COLO668 (cell line): ENCODE measurements at regions not wholly inside any gene's neighbourhood (a gene's known extent, or its start where the extent isn't known, plus 50 kb on each side); places are given as distances from the start of the nearest gene placed in this dataset.

ENCODE experiments used
- DNase-seq: peaks from one replicate; lab custom pipeline; 2025; ENCODE audit not compliant: unreplicated experiment; lab: John Stamatoyannopoulos, UW

DNA sequence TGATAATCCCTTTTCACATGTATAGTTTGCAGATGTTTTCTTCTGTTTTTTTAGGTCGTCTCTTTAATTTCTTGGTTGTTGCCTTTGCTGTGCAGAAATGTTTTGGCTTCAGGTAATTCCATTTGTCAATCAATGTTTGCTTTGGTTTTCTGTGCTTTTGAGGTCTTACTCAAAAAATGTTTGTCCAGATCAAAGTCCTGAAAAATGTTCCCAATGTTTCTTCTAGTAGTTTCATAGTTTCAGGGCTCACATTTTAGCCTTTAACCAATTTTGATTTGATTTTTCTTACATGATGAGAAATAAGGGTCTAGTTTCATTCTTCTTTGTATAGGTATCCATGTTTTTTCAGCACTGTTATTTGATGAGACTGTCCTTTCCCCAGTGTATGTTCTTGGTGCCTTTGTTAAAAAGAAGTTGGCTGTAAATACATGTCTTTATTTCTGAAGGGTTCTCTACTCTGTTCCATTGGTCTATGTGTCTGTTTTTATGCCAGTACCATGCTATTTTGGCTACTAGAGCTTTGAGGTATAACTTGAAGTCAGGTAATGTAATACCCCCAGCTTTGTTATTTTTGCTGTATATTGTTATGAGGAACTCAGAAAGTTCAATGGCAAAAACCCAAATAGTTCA, 578.7 kb upstream of the SEL1L start:
- DNase-seq, result no peak

DNA sequence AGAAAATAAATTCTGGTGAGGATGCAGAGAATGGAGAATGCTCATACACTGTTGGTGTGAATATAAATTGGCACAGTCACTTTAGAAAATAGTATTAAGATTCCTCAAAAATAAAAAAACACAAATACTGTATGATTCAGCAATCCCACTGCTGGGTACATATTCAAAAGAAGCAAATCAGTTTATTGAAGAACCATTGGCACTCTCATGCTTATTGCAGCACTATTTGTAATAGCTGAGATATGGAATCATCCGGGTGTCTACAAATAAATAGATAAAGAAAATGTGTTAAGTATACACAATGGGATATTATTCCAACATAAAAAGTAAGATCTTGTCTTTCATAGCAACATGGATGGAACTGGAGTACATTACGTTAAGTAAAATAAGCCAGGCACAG, 579.4 kb upstream of the SEL1L start:
- no peak for DNase-seq

DNA sequence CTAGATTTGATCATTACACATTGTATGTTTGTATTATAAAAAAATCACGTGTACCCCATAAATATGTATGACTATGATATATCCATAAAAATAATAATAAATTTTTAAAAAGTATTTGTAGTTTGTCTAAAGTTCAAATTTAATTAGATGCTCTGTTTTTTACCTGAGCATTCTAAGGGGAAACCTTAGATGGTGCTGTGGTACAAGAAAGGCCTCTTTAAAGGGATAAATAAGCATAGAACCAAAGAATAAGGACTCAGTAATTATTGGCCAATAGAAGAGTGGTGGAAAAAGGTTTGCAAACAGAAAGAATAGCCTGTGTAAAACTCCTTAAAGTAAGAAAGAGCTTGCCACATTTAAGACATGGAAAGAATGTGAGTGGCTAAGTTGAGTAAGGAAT, 580.1 kb upstream of the SEL1L start:
- no peak for DNase-seq

DNA sequence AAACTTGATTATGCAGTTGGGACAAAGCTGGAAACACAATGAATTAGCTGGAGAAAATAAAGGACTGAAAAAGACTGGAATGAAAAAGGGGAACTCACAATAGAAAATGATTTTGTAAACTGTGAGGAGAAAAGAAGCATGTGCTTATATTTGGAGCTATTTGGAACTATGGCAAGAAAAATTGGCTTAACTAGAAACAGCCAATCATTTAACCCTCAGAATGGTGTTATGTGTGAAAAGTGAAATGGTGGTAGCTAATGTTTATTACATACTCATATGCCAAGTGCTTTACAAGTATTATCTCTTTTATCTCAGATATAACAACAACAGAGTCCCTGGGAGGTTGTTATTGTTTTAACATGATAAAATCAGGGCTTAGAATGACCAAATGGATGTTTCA, 583.1 kb upstream of the SEL1L start:
- no peak for DNase-seq

DNA sequence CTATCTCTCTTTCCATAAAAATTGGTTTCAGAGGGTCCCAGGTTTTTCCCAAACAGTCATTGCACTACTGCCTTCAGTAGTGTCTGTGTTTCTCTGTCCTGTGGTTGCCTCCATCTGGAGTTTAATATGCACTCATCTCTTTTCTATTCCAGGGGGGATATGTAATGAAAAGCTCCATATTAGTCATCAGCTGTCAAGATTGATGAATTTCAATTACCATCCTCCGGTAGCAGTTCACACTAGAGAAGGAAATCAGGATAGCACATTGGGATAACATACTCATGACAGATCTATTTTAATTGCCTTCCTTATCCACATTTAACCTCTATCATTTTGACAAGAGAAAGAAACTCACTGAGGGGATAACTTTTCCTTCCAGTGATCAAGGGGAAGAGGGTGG, 589.0 kb upstream of the SEL1L start:
- DNase-seq, result no peak

DNA sequence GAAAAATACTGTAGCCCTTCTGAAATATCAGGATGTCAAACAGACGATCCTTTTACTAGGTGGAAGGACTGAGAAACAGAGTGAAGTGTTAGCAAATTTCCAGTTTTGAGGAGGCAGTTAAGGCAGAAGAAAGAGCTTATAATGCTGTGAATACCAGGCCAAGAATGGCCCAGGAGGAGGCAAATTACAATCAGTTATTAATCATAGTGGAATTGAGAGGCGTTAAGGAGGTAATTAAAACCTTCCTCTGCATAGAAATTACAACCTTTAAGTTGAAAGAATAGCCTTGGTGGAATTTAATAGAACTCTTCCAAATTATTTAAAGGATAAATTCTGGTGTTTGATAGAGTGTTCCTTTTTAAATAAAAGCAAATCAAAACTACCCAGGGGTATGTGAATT, 590.9 kb upstream of the SEL1L start:
- DNase-seq, result no peak

DNA sequence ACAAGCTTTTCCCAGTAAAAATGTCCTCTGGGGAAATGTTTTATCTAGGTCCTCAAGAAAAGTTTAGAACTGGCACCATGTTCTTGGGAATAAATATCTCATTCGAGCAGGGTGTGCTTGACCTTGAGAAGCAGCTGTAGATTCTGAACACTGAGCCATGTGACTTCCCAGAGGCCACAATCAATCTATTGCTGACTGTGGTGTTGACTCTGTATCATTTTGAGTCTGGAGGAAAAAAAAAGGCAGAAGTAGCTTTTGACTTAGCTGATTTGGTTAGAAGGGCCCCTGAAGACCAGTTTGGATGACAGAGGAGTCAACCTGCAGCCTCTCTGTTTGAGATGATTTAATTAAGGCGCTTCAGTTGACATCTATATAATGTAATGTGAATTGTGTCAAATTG, 592.4 kb upstream of the SEL1L start:
- DNase-seq, result no peak

DNA sequence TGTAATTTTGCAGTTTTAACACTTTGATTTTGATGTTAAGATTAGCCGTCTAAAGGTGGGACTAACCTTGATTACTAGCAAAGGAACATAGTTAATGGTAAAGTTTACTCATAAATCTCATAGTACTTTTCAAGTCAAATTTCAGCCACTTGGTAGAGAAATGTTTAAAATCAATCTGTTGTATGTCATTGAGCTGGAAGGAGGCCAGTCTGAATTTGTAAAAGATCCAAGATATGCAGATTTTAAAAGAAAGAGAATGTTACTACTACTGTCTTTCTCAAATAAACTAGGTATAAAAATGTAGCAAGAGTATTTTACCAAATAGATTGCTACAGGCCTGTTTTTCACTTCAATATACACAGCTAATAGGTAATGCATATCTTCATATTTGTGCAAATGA, 600.8 kb upstream of the SEL1L start:
- no peak for DNase-seq

DNA sequence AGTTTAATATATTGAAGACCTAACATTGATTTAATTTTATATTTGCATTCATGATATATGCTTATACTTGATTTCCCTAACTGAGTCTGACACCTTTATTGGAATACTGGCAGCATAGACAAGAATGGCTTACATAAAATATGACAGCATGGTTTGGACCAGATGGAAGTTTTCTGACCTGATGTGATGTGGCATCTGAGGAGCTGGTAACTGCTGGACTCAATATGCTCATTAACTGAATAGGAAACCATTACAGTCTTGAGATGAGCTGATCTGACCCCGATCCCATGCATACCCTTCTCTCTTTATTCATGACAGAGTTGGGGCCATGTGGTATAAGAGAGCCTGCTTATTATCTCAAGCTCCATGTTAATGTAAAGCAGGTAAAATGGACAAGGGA, 604.8 kb upstream of the SEL1L start:
- DNase-seq, result no peak

DNA sequence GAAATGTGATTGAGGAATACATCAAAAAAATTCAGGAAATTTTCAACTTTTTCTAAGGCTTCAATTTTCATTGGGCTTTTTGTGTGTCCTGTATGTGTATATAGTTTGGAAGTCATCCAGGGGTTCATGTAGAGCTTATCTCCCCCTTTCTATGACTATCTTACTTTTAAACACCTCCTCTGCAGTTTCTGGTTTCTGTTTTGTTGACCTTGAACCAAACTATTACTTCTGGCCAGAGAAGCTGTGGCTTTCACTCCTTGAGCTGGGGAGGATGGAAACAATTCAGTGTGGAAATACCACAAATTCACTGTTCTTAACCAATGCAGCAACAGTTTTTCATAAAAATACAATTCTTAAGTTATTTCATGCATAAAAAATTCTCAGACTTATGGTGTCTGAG, 613.2 kb upstream of the SEL1L start:
- no peak for DNase-seq

DNA sequence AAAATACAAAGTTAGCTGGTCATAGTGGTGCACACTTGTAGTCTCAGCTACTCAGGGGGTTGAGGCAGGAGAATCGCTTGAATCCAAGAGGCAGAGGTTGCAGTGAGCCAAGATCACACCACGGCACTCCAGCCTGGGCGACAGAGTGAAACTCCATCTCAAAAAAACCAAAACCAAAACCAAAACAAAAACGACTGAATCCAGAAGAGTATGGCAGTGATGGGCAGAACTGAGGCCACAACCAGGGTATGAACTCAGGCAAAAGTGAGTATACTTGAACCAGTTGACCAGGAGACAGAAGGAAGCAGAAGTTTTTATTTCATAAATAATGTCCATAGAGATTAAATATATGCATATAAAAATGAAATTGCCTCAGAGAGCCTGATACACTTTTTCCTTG, 620.0 kb upstream of the SEL1L start:
- DNase-seq, result no peak

DNA sequence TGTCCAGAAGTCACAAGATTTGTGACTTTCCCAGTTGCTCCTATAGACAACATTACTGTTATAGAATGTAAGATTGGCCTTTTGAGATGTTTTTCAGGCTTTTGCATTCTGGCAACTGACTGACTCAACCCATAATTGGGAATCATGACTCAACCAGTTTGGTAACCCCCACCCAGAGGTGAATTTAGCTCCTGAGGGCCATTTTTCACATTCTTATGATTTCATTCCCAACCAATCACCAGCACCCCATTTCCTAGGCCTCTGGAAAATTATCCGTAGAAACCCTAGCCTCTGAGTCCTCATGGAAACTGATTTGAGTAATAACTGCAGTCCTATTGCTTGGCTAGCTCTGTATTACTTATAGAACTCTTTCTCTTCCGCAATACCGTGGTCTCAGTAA, 626.0 kb upstream of the SEL1L start:
- no peak for DNase-seq

DNA sequence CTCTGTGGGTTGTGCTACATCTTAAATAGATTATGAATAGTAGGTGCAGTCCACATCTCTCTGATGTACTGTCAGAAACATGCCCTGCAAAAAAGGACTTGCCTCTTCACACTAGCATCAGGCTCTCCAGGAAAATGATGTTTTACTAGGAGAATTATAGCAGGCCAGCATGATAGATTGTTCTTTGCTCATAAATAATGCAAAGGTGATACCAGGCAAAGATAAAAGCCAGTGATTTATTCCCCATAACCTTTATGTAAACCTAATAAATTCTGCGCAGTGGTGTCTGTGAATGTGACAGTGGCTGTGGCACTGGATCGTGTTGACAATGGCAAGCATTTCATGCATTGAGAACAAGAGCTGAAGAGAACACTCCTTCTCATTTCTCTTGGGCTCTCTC, 646.5 kb upstream of the SEL1L start:
- peak; percentile 48 for DNase-seq

DNA sequence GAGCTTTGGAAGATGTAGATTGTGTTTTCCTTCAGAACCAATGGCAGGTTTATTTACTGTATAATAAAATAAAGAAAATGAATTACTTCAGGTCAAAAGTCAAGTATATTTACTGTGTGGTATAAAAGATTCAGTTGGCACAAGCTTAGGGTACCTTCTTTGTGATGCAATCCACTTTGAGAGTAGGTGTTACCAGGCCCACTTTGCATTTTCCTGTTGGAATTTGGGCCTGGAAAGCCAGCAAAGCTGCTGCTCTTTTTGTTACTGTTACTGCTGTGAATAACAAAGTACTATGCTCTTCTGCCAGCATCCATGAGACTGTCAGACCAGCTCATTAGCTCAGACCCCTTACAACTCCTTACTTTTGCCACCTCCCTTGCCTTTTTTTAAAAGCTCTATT, 649.0 kb upstream of the SEL1L start:
- no peak for DNase-seq

DNA sequence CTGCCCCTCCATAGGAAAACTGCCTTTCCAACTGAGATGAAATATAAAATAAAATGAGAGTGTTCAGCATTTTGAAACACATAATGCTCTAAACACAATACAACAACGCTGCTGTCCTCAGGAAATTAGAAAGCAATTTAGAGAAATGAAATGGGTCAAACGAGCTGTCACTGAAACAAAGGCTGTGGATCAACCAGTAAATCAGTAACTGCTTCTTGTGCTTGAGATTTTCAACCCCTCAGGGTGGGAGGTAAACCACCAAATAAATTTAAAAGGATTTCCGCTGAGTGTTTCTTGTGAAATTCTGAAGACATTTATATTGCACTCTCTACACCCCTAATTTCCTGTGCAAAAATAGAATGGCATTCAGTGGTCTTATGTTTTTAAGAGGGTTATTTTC, 657.1 kb upstream of the SEL1L start:
- no peak for DNase-seq

DNA sequence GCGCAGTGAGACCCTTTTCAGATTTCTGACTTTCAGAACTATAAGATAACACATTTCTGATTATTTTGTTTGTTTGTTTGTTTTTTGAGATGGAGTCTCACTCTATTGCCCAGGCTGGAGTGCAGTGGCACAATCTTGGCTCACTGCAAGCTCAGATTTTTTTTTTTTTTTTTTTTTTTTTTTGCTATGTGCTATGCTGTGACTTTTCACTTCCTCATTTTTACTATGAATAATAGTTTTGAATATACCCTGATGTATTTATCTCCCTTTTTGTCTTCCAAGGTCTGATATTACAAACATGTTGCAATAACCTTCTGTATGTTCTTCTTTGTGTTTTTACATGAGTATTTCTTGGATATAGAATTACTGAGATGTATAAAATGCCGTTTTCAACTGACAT, 658.7 kb upstream of the SEL1L start:
- no peak for DNase-seq

DNA sequence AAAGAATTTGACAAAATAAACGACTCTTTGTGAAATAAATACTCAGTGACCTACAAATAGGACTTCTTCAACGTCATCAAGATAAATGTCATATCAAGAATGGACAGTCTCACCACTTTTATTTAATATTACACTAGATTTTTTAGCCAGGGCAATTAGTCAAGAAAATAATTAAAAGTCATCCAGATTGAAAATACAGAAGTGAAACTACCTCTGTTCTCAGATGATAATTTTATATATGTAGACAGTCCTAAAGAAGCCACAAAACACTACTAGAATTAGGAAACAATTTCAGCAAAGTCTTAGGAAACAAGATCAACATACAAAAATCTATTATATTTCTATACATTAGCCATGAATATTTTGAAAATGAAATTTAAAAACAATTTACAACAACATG, 689.6 kb upstream of the SEL1L start:
- no peak for DNase-seq

DNA sequence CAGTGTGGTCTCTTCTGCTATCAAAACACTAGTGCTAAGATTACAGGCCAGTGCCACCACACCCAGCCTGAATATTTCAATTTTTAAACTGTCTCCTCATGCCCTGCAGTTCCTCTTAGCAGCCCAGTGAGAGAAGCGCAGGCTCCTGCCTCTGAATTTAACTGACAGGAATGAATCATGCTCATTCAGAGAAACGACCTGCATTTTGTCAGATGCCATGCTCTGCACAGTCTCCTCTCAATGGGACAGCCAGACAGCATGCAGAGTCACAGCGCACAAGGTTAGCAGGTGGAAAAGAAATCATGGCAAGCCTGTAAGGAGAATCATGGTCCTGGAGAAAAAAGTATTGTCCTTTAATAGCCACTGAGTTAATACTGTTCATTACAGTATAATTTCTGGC, 691.0 kb upstream of the SEL1L start:
- no peak for DNase-seq

DNA sequence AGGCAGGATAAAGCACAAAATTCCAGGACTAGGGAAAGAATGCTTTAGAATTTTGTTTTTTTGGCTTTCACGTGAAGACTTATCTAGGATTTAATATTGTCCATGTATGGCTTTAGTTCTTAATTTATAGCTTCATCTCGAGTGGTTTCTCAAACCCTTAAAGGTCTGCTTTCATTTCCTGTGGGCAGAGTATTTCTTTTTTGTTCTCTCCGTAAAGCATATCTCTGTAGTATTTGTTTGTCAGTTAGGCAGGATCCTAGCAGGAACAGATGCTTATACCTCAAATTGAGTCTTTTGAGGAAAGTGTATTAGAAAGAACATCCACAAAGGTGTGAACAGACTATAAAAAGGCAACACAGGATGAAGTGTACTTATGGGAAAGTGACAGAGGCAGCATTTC, 697.1 kb upstream of the SEL1L start:
- no peak for DNase-seq

DNA sequence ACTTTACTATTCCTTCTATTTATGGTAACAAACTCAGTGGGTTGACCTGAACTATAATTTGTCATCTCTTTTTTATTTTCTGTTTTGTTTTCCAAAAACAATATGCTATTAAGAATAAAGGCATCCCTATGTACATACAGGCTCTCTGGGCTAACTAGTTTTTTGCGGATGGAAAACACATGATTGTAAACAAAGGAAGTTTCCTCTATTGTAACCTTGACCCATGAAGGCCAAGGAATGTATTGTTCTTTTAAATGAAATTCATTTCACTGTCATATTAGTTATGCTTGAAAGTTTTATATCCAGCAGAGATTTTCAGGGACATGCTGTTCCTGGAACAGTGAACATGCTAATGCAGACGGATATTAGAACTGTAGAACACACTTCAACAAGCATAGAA, 705.0 kb upstream of the SEL1L start:
- no peak for DNase-seq

DNA sequence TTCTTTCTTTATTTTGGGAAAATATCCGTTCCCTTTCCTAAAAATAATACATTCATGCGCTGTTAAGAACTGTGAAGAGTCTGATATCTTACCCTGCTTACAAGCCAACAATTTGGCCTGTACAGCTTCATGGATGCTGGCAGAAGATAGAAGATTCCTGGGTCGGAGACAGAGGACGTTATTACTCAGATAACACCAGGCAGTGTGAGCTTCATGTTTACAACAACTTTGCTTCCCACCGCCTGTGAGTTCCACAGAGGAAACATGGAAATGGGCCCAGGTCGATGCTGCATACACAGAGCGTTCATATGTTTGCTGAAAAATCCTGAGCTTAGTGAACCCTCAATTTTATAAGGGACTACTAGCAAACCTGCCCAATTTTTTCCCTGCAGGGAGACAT, 705.6 kb upstream of the SEL1L start:
- no peak for DNase-seq

DNA sequence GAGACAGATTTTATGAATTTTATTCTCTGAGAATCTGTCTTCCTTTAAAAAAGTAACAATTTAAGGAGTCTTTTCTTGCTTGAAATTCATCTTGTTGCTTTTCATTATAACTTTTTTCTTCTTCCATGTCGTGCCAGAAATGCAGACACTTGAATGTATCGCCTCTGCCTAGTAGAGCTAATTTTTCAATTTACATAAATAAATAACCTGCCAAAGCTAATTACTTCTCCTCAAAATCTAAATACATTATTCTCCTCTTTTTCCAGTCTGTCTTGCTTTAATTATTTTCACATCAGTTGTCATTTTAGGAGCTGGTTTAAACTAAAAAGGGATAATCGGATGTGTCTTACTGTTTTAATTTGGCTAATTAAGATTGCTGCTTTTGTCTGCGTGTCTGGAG, 711.1 kb upstream of the SEL1L start:
- DNase-seq, result no peak

DNA sequence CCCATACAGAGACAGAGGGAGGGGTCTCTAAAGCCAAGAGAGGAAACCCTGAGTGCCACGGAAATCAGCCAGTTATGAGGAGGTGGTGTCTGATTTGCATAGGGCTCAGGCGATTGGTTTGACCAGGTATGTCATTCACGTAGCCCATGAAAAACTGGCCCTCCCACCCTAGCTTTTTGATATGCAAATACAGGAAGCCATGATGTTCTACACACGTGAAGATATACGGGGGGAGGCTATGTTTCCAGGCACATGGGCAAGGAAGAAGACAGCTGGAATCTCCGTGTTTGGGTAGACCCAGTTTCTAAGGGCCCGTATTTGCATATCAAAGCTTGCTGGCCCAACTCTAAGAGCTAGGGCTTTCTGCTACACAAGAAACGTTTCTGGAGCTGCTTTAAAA, 717.8 kb upstream of the SEL1L start:
- no peak for DNase-seq

DNA sequence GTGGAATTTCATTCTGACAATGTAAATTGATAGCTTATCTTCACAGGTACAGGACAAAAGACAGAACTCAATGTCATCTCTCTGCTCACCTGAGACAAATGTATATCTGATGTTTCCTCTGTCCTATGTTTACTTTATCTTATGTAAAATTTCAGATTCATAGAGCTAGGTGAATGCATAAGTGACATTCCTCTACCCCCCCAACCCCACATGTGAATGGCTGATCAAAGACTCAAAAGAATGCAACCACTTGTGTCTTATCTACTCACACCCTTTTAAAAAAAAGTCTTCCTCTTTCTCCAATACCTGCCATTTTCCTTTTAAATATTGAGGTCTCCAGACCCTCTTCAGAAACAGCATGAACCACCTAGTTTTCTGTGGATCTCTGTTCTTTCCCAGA, 736.6 kb upstream of the SEL1L start:
- DNase-seq, result no peak
